HG03159 (cell line): ENCODE measurements at regions not wholly inside any gene's neighbourhood (a gene's known extent, or its start where the extent isn't known, plus 50 kb on each side); places are given as distances from the start of the nearest gene placed in this dataset.
A peak's percentile ranks its signal among the peaks of the same experiment; 100 is the strongest.
"Not testable (repeated sequence)": the region's sequence is repeated elsewhere in the genome, so short reads cannot be mapped to it uniquely, and the experiment has no call there.

Experiments
- ATAC-seq: cut with Tn5 transposase; IDR thresholded peaks from one replicate; pipeline ENCODE4 v1.9.1; 2021; ENCODE audit warnings: mild to moderate bottlenecking, moderate library complexity; ENCODE audit not compliant: unreplicated experiment

- ATAC-seq: peak; percentile 56
Measured at GRCh38 chr7:113784316-113784715, 134.5 kb downstream of the PPP1R3A start.

- ATAC-seq: no peak
Measured at GRCh38 chr7:113783403-113783802, 135.4 kb downstream of the PPP1R3A start.

GRCh38 chr7:113775804-113776203 is 143.0 kb downstream of the PPP1R3A start:
- no peak for ATAC-seq

GRCh38 chr7:113775401-113775800 is 143.4 kb downstream of the PPP1R3A start:
- no peak for ATAC-seq

- peak; percentile 96 for ATAC-seq
Measured at GRCh38 chr7:113774182-113774807, 144.5 kb downstream of the PPP1R3A start.

GRCh38 chr7:113770146-113770738 is 148.6 kb downstream of the PPP1R3A start:
- ATAC-seq: no peak

- ATAC-seq: no peak
Measured at GRCh38 chr7:113768387-113768786, 150.4 kb downstream of the PPP1R3A start.

- no peak for ATAC-seq
Measured at GRCh38 chr7:113764401-113765035, 154.3 kb downstream of the PPP1R3A start.

GRCh38 chr7:113763226-113763625 is 155.6 kb downstream of the PPP1R3A start:
- ATAC-seq: no peak

- no peak for ATAC-seq
Measured at GRCh38 chr7:113756250-113756649, 162.6 kb downstream of the PPP1R3A start.

- ATAC-seq: no peak
Measured at GRCh38 chr7:113752689-113753088, 166.1 kb downstream of the PPP1R3A start.

GRCh38 chr7:113752289-113752688 is 166.5 kb downstream of the PPP1R3A start:
- ATAC-seq: no peak

GRCh38 chr7:113751547-113751946 is 167.3 kb downstream of the PPP1R3A start:
- ATAC-seq: no peak

GRCh38 chr7:113748385-113748784 is 170.4 kb downstream of the PPP1R3A start:
- not testable (repeated sequence) for ATAC-seq

- ATAC-seq: not testable (repeated sequence)
Measured at GRCh38 chr7:113742946-113743431, 175.8 kb downstream of the PPP1R3A start.

- ATAC-seq: no peak
Measured at GRCh38 chr7:113742377-113742776, 176.4 kb downstream of the PPP1R3A start.

GRCh38 chr7:113731571-113731970 is 187.2 kb downstream of the PPP1R3A start:
- ATAC-seq: no peak

GRCh38 chr7:113730309-113730955 is 188.4 kb downstream of the PPP1R3A start:
- no peak for ATAC-seq

- no peak for ATAC-seq
Measured at GRCh38 chr7:113727486-113727885, 191.3 kb downstream of the PPP1R3A start.

- no peak for ATAC-seq
Measured at GRCh38 chr7:113722006-113722405, 196.8 kb downstream of the PPP1R3A start.

GRCh38 chr7:113717739-113718138 is 201.1 kb downstream of the PPP1R3A start:
- ATAC-seq: no peak
